HCEC 1CT (cell line): ENCODE measurements at regions not wholly inside any gene's neighbourhood (a gene's known extent, or its start where the extent isn't known, plus 50 kb on each side); places are given as distances from the start of the nearest gene placed in this dataset.
"Not testable (repeated sequence)": the region's sequence is repeated elsewhere in the genome, so short reads cannot be mapped to it uniquely, and the experiment has no call there.

Experiments used
- DNase-seq: peaks from one replicate; pipeline ENCODE4 v3.0.0-alpha.2; 2017

DNA sequence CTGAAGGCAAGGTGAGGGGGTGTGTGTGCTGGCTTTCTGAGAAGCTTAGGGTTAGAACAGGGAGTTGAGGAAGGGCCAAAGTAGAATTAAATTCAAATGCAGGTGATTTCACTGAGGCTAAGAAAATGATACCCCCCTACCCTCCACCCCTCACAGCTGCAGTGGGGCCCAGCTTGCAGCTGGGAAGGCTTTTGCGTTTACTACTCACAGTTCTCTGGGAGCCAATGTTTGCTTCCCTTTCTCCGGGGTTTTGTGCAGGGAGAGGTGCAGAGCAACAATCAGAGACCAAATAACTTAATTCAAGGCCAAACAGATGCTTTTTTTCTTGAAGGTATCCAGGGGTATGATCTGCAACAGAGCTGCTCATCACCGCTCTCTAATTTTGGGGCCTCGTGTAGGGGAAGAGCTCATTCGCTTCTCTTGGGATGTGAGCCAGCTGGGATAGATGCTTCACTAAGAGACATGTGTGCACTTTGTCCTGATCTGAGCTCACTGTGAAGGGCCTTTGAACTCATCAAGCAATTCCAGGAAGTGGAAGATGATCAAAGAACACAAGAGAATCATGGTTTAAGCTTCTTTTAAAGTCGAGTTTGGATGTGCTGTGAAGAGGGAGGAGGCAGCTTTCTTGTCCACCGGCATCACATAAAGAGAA lies 122.7 kb upstream of the C1GALT1C1 start:
- DNase-seq, result no peak

- DNase-seq, result no peak
Observed at GRCh38 chrX:120751683-120752082, 121.8 kb upstream of the C1GALT1C1 start.

GRCh38 chrX:120750381-120750780 lies 120.5 kb upstream of the C1GALT1C1 start:
- DNase-seq, result no peak

DNA sequence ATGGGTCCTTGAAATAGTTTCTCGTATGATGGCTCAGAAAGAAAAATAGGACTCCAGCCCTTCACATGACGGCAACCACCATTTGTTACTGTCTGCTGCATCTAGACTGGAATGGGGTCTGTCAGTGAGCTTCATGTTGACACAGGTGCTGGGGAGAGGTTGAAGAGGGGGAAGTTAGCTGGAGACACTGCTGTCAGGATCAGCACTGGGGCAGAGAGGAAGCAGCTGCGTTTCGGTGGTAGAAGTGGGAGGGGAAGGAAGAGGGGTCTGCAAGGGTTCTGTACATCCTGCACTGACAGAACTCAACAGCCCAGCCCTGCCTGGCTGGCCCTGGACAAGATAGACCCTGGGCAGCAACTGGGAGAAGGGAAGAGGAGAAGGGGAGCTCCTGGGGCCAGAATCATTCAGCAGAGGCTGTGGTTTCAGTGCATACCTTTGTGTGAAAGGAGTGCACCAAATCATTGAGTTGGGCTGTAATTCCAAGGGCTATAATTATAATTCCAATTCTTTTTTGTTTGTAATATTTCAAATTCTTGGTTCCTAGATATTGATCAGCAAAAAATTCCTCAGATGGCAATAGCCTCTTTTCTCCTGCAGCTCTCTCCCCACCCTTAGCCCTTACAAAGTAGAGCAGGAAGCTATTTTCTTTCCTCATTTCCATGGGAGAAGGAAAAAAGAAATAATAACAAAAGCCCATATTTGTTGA lies 119.4 kb upstream of the C1GALT1C1 start:
- DNase-seq, result no peak

GRCh38 chrX:120746153-120746552 lies 116.3 kb upstream of the C1GALT1C1 start:
- no peak for DNase-seq

DNA sequence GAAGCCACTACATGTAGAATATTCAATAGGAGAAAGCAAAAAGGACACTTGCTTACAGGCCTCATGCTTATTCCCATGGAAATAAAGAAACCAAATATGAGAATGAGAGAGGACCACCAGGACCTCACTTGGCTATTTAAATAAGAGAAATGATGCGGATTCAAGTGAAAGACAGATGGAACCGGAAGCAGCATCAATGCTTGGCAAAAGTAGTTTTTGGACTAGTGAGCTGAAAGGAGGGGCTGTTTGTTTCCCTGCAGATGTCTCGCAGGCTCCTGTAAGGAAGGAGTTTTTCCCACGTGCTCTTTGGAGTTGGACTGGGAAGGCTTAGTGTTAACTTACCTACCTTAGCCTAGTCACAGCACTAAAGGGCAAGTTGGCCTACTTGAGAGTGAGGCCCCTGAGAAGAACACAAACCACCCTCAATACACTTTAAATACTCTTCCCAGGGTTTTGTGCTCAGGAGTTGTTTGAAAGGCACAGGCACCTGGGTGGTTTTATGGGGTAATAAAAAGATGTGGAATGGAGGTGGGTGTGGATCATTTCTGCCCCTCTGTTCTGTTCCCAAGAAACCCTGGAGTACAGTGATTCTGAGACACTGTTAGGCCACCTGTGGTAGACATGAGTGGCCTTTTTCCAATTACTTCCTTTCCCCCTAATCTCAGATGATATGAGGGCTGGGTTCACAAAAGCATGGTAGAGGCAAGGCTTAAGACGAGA lies 113.3 kb upstream of the C1GALT1C1 start:
- DNase-seq, result no peak

DNA sequence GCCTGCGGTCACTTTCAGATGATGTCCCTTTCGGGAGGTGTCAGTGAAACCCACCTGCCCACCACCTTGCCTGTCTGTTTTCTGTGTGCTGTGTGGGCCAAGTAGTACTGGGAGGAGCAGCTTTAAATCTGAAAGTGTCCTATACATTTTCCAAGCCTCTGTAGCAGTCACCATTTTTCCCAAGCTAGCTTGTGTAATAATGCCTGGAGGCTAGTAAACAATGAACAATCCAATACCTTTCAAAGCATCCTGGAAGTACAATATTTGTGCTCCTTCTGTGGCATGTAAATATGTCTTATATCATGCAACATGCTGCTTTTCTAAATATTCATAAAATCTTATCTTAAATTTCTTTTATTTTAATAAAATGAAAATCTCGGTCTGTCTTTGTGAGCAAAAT lies 111.6 kb upstream of the C1GALT1C1 start:
- DNase-seq, result no peak

DNA sequence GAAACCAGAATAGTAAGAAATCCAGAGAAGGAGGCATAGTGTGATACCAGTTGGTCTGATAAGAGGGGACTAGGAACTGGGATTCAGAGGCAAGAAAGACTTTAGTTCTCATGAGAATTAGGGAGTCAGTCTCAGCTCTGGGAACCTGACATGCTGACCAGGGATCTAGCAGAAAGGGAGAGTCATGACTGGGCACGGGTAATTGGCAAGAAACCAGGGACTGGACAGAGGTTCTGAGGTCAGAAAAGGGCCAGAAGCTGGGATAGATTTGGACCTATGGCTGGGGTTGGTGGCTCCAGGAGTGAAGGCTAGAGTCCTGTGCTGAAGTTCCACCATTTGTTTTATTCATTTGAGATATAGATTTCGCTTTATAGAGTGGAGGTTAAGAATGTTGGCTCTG lies 110.2 kb upstream of the C1GALT1C1 start:
- DNase-seq, result no peak

GRCh38 chrX:120739300-120739699 lies 109.4 kb upstream of the C1GALT1C1 start:
- DNase-seq, result no peak

GRCh38 chrX:120736989-120737388 lies 107.1 kb upstream of the C1GALT1C1 start:
- DNase-seq, result peak; percentile 67

DNA sequence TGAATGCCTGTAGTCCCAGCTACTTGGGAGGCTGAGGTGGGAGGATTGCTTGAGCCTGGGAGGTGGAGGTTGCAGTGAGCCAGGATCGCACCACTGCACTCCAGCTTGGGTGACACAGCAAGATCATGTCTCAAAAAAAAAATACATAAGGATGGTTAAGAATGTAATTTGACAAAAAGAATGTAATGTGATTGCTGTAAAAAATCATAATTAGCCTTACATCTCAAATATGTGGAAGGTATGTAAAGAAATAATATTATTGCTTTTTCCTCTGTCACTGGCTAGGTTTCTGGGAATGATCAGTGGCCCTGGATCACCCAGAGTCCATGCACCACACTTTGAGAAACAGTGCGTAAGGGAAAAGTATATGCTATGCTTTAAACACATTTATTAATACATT lies 106.1 kb upstream of the C1GALT1C1 start:
- DNase-seq, result no peak

DNA sequence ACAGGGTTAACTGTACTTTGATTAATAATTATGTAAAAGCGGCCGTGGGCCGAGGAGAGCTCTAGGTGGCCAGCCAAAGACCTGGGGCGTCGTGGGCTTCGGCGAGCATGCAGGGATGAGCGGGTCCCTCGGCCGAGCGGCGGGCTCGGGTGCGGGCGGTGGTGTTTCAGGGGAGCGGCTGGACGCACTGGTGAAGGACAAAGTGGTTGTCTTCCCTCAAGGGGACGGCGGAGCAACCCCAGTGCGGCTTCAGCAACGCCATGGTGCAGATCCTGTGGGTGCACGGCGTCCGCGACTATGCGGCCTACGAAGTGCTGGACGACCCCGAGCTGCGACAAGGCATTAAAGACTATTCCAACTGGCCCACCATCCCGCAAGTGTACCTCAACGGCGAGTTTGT lies 103.0 kb upstream of the C1GALT1C1 start:
- DNase-seq, result no peak

- no peak for DNase-seq
Observed at GRCh38 chrX:120732461-120732860, 102.6 kb upstream of the C1GALT1C1 start.

- DNase-seq, result no peak
Observed at GRCh38 chrX:120731386-120731785, 101.5 kb upstream of the C1GALT1C1 start.

- not testable (repeated sequence) for DNase-seq
Observed at GRCh38 chrX:120729506-120730255, 99.8 kb upstream of the C1GALT1C1 start.

DNA sequence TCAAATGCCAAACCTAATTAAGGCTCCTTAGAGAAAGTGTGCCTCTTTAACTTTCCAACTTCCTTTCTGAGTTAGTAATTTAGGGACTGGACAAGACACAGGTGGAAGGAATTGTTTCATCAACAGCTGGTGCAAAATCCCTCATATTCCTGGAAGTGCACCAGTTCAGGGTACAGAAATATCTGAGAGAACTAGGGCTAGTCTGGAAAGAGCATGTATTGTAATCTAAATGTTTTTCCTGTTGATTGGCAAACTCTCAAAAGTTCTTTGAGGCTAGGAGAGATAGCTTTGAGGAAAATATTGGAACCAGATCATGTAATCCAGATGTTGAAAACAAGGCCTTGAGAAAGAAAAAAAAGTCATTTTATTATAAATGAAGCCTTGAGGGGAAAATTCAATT lies 98.1 kb upstream of the C1GALT1C1 start:
- no peak for DNase-seq

DNA sequence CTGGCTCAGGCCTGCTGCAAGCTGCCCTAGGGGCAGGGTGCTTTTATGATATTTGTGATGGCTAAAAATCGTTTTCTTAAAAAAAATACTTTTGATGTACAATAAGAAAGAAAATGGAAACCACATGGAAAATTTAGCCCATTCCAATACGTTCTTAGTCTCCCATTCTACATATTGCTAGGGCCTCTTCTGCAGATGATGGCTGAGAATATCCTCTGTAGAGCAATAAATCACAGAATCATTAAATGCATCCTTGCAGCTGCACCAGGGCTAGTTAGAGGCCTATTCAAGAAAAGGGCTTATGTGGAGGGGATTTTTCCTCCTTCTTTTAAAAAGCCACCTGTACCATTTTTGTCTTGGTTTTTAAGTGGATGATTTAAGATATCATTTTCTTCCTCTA lies 97.6 kb upstream of the C1GALT1C1 start:
- no peak for DNase-seq

- DNase-seq, result no peak
Observed at GRCh38 chrX:120726294-120726693, 96.4 kb upstream of the C1GALT1C1 start.

GRCh38 chrX:120725874-120726273 lies 96.0 kb upstream of the C1GALT1C1 start:
- no peak for DNase-seq

DNA sequence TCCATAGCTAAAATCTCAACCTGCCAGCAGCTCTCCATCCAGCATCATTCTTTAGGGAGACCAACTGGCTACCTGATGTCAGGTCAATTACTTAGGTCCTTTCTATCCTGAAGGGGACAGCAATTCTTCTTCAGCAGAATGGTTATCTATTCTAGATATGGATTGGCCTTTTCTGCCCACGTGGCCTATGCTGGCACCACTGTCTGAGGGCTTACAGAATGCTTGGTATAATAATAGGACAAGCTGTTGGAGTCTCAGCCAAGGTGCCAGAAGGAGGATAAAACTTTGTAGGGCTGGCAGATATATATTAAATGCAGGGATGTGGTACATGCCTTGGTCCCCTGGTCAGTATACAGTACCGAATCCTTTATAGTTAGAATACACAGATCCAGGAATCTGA lies 89.8 kb upstream of the C1GALT1C1 start:
- DNase-seq, result no peak

DNA sequence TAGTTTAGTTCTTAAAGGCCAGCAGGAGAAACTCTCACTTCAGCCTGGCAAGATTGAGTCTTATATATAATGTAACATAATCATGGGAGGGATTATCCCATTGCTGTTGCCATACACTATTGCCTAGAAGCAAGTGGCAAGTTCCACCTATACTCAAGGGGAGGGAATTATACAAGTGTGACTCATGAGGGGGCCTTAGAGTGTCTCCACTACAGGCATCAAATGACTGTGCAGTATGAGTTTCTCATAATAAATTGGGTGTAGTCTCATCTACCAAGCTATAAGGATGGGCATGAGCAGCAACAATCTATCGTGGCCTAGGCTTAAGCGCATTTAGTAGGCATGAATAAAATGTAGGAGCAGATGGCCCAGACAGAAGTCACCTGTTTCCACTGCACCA lies 89.1 kb upstream of the C1GALT1C1 start:
- no peak for DNase-seq

DNA sequence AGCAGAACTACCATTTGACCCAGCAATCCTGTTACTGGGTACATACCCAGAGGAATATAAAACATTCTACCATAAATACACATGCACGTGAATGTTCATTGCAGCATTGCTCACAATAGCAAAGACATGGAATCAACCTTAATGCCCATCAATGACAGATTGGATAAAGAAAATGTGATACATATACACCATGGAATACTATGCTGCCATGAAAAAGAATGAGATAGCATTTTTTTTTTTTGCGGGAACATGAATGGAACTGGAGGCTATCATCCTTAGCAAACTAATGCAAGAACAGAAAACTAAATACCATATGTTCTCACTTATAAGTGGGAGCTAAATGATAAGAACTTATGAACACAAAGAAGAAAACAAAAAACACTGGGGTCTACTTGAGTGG lies 72.5 kb upstream of the C1GALT1C1 start:
- not testable (repeated sequence) for DNase-seq

DNA sequence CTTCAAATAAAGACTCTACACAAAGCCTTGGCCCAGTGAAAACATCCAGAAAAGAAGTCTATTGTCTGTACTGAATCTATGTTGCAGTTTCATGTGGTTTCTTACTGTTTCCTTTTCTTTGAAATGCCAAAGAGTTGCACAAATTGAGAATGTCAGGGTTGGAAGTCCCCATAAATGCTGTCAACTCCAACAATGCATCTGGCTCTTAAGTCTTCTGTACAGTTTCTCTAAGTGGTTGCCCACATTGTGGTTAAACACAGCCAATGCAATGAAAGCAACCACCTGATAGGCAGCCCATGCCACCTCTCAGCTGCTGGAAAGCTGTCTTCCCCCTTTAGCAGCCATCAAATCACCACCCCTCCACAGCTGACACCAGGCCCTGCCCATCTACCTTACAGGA lies 67.2 kb upstream of the C1GALT1C1 start:
- no peak for DNase-seq
